OCI-LY3 (cell line): ENCODE measurements at regions not wholly inside any gene's neighbourhood (a gene's known extent, or its start where the extent isn't known, plus 50 kb on each side); places are given as distances from the start of the nearest gene placed in this dataset.

ENCODE experiments used
- H2AFZ ChIP-seq: fragments of 200-600, 300-600 bp; shearing (Covaris generic); 2 replicates; pipeline ENCODE4 v1.6.0; 2014; ENCODE audit warnings: antibody characterized with exemption, low read depth, low read length
- H3K27ac ChIP-seq: fragments of 200-600, 300-600 bp; sonication (generic); 2 replicates; pipeline ENCODE4 v1.5.1; 2014; ENCODE audit warnings: mild to moderate bottlenecking, low read length, moderate library complexity, mixed read lengths
- H3K27me3 ChIP-seq: fragments of 200-600, 300-600 bp; sonication (generic); 2 replicates; pipeline ENCODE4 v1.6.1; 2014; ENCODE audit warnings: low read depth, low read length, mixed read lengths
- H3K36me3 ChIP-seq: fragments of 200-600, 300-600 bp; sonication (generic); replicated peaks from 2 replicates; pipeline ENCODE3; 2014; ENCODE audit warnings: low read depth, low read length, mixed read lengths
- H3K4me1 ChIP-seq: fragments of 300-600, 200-600 bp; sonication (generic); 2 replicates; pipeline ENCODE4 v1.6.1; 2014; ENCODE audit warnings: low read length, mixed read lengths
- H3K4me2 ChIP-seq: fragments of 200-600, 300-600 bp; sonication (generic); 2 replicates; pipeline ENCODE4 v1.6.1; 2014; ENCODE audit warnings: low read length, mixed read lengths
- H3K4me3 ChIP-seq: fragments of 300-600, 200-600 bp; sonication (generic); 2 replicates; pipeline ENCODE4 v1.5.1; 2014; ENCODE audit warnings: antibody characterized with exemption, mild to moderate bottlenecking, low read length, moderate library complexity
- H3K79me2 ChIP-seq: fragments of 300-600, 200-600 bp; shearing (Covaris generic); 2 replicates; pipeline ENCODE4 v1.6.1; 2014; ENCODE audit warnings: mild to moderate bottlenecking, low read length, mixed read lengths
- H3K9ac ChIP-seq: fragments of 300-600, 200-600 bp; shearing (Covaris generic); 2 replicates; pipeline ENCODE4 v1.6.0; 2014; ENCODE audit warnings: mild to moderate bottlenecking, low read length, moderate library complexity
- H3K9me3 ChIP-seq: fragments of 200-600, 300-600 bp; shearing (Covaris generic); 2 replicates; pipeline ENCODE4 v1.6.1; 2014; ENCODE audit warnings: low read length, mixed read lengths; ENCODE audit not compliant: insufficient read depth
- H4K20me1 ChIP-seq: fragments of 200-600, 300-600 bp; sonication (generic); 2 replicates; pipeline ENCODE4 v1.6.1; 2016; ENCODE audit warnings: low read length, mixed read lengths; ENCODE audit not compliant: insufficient read depth
- CTCF ChIP-seq: fragments of 200-600, 300-600 bp; sonication (generic); IDR thresholded peaks from 2 replicates; pipeline ENCODE4 v1.5.1; 2014; ENCODE audit warnings: antibody characterized with exemption, low read length, low read depth
- EZH2phosphoT487 ChIP-seq: fragments of 200-600 bp; shearing (Covaris generic); IDR thresholded peaks from 2 replicates; pipeline ENCODE4 v1.6.1; 2018; ENCODE audit warnings: antibody characterized with exemption, mixed run types, low read depth

DNA sequence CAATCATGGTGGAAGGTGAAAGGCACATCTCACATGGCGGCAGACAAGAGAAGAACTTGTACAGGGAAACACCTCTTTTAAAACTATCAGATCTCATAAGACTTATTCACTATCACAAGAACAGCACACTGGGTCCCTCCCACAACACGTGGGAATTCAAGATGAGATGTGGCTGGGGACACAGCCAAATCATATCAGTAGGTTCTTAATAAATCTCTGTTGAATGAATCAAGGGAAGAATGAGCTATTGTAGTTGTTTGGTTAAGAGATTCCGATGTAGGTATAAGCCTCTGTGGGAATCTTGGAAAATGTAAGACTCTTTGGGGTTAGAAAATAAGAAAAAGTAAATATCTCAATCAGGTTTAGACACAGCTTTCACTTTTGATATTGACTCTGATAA lies 400.2 kb downstream of the KCNRG start:
- H3K4me3 ChIP-seq: no peak overlapping the region
- H3K4me2 ChIP-seq: no peak overlapping the region
- no peaks in the 10 kb centered on the region for H3K4me1 ChIP-seq
- H2AFZ ChIP-seq: no peak overlapping the region
- no peaks in the 10 kb centered on the region for H3K9me3 ChIP-seq
- no peak overlapping the region for H3K27ac ChIP-seq
- no peaks in the 10 kb centered on the region for H3K36me3 ChIP-seq
- no peak for TF ChIP-seq CTCF
- no peak for TF ChIP-seq EZH2phosphoT487
- H3K27me3 ChIP-seq: peaks cover 19% of the 10 kb centered on the region
- H4K20me1 ChIP-seq: no peaks in the 10 kb centered on the region
- no peaks in the 10 kb centered on the region for H3K79me2 ChIP-seq
- H3K9ac ChIP-seq: no peak overlapping the region

DNA sequence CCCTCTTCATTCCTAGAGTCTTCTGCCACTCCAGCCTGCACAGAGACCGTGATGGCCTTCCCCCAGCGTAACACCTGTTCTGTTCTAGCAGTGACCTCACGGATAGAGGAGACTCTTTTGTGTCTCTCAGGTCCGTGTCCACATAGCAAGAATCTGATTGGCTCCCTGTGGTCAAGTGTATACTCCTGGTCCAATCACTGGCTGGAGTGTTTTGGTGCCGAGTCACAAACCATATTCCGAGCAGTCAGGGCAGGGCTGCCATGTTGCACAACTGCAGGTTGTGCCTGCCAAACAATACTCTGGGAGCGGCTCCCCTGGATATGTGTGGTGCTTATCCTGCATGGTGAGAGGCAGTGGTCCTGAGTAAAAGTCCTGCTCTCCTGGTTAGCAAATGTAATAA lies 402.4 kb downstream of the KCNRG start:
- no peaks in the 10 kb centered on the region for H3K79me2 ChIP-seq
- H2AFZ ChIP-seq: no peak overlapping the region
- 0 out of 2 replicates have a peak, but pooled peaks cover 6% of the 10 kb centered on the region for H3K4me1 ChIP-seq
- no peaks in the 10 kb centered on the region for H3K36me3 ChIP-seq
- no peaks in the 10 kb centered on the region for H3K9me3 ChIP-seq
- H3K4me2 ChIP-seq: no peak overlapping the region
- H3K4me3 ChIP-seq: no peak overlapping the region
- no peaks in the 10 kb centered on the region for H4K20me1 ChIP-seq
- H3K27me3 ChIP-seq: peaks cover 10% of the 10 kb centered on the region
- H3K27ac ChIP-seq: no peak overlapping the region
- H3K9ac ChIP-seq: no peak overlapping the region
- TF ChIP-seq EZH2phosphoT487: no peak
- TF ChIP-seq CTCF: no peak

DNA sequence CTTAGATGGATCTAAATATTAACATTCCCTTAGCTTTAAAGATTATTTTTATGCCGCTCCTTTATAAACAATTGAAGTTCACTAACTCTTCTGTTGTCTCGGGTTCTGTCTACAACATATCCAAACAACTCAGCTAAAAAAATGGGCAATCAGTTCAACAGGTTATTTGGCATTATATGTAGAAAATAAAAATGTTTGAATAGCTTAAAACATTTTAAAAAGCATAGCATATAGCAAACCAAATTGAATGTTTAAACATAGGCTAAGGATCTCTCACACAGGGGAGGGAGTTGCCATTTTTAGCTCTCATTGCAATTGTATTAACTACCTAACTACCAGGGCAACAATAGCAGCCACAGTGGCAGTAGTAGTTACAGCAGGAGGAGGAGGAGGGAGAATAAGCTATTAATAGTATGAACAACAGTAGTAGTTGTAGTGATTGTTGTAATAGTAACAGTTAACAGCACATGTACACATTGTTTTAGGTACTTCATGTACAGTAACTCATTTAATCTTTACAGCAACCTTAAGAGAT lies 404.2 kb downstream of the KCNRG start:
- Histone ChIP-seq H3K9me3 (no peaks in the 10 kb centered on the region), H3K27ac (no peak overlapping the region), H3K4me2 (no peak overlapping the region), H3K4me3 (no peak overlapping the region), H3K4me1 (0 out of 2 replicates have a peak, but pooled peaks cover 8% of the 10 kb centered on the region), H3K79me2 (no peaks in the 10 kb centered on the region), H3K36me3 (no peaks in the 10 kb centered on the region), H2AFZ (no peak overlapping the region), H4K20me1 (no peaks in the 10 kb centered on the region), H3K9ac (no peak overlapping the region), H3K27me3 (no peaks in the 10 kb centered on the region)
- TF ChIP-seq EZH2phosphoT487: no peak
- TF ChIP-seq CTCF: no peak

DNA sequence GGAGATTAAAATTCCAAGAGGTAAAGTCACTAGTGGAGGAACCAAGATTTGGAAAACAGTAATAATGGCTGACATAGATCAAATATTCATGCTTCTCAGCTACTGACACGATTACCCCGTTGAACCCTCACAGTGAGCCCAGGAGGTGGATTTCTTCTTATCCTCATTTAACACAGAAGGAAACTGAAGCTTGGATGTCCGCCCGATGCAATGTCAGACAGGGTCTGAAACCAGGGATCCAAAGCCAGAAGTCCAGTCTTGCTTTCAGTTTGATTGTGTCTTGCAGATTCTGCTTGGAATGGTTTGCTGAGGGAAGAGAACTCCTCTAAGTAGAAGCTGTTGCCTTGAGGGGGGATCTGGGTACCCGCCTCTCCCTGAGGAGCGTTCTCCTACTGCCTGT lies 404.7 kb downstream of the KCNRG start:
- TF ChIP-seq EZH2phosphoT487 (no peak), CTCF (no peak)
- H3K4me2 ChIP-seq: no peak overlapping the region
- H3K4me3 ChIP-seq: no peak overlapping the region
- no peak overlapping the region for H2AFZ ChIP-seq
- H3K9me3 ChIP-seq: no peaks in the 10 kb centered on the region
- H3K79me2 ChIP-seq: no peaks in the 10 kb centered on the region
- 0 out of 2 replicates have a peak, but pooled peaks cover 8% of the 10 kb centered on the region for H3K4me1 ChIP-seq
- no peaks in the 10 kb centered on the region for H3K27me3 ChIP-seq
- H3K27ac ChIP-seq: no peak overlapping the region
- no peak overlapping the region for H3K9ac ChIP-seq
- no peaks in the 10 kb centered on the region for H3K36me3 ChIP-seq
- no peaks in the 10 kb centered on the region for H4K20me1 ChIP-seq
